Brain pericyte (primary cell): ENCODE measurements at regions not wholly inside any gene's neighbourhood (a gene's known extent, or its start where the extent isn't known, plus 50 kb on each side); places are given as distances from the start of the nearest gene placed in this dataset.
A peak's percentile ranks its signal among the peaks of the same experiment; 100 is the strongest.
"Not testable (repeated sequence)": the region's sequence is repeated elsewhere in the genome, so short reads cannot be mapped to it uniquely, and the experiment has no call there.

Experiments used
- DNase-seq: peaks from one replicate; pipeline ENCODE4 v3.0.0-alpha.2; 2012; ENCODE audit warnings: low read depth, low spot score

GRCh38 chr13:33550885-33551284 is 265.3 kb upstream of the STARD13 start:
- no peak for DNase-seq

- no peak for DNase-seq
Observed at GRCh38 chr13:33554919-33555791, 262.8 kb upstream of the RFC3 start.

DNA sequence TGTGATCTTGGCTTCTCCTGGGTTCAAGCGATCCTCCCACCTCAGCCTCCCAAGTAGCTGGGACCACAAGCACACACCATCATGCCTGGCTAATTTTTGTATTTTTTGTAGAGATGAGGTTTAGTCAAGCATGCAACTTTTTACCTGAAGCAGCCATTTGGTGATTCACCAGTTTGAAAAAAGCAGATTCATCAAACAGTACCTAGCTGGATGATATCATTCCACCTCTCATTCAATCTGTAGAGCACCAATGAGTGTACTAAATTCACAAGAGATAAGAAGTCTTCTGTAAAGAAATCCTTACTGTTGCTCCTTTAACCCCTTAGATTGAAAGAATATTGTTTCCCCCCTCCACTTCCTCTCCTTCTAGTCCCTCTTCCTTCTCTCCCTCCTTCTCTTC is 261.1 kb upstream of the RFC3 start:
- no peak for DNase-seq

GRCh38 chr13:33560726-33561125 is 257.2 kb upstream of the RFC3 start:
- DNase-seq = no peak

DNA sequence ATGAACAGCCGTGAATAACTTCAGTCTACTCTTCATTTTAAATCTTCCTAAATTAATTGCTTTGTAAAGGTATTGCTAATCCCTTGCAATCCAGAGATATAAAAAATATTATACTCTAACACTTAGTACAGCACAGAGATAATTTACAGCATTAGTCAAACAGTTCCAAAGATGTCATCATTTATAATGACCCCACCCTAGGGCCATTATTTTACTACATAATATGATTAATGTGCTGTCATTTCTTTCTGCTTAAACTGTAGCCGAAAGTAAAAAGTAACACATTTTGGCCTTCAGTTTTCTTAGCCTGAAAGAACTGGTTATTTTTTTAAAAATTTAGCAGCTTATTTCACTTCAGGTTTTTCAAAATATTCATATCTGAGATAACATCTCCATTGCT is 256.3 kb upstream of the RFC3 start:
- DNase-seq = no peak

DNA sequence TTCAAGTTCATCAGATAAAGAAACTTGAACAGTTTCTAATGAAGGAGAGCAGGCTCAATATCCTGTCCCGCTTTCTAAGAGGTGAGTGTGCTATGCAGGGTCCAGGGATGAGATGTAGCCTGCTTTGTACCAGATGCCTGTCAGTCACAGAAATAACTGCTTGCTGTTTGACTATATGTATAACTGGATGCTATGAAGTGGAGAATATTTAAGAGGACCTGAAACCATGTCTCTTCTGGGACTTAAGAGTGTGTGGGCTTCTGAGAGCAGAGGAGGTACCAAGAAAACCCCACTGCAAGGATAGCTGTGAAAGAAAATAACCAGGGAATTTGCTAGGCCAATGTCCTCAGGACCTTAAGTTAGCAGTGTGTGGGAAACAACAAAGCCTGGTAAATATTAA is 246.3 kb upstream of the RFC3 start:
- no peak for DNase-seq

GRCh38 chr13:33572322-33572721 is 245.6 kb upstream of the RFC3 start:
- not testable (repeated sequence) for DNase-seq

- no peak for DNase-seq
Observed at GRCh38 chr13:33575378-33575777, 242.6 kb upstream of the RFC3 start.

GRCh38 chr13:33577007-33577406 is 240.9 kb upstream of the RFC3 start:
- no peak for DNase-seq

GRCh38 chr13:33578786-33579185 is 239.2 kb upstream of the RFC3 start:
- DNase-seq = no peak

GRCh38 chr13:33582121-33582520 is 235.8 kb upstream of the RFC3 start:
- no peak for DNase-seq

- no peak for DNase-seq
Observed at GRCh38 chr13:33583398-33583797, 234.6 kb upstream of the RFC3 start.

DNA sequence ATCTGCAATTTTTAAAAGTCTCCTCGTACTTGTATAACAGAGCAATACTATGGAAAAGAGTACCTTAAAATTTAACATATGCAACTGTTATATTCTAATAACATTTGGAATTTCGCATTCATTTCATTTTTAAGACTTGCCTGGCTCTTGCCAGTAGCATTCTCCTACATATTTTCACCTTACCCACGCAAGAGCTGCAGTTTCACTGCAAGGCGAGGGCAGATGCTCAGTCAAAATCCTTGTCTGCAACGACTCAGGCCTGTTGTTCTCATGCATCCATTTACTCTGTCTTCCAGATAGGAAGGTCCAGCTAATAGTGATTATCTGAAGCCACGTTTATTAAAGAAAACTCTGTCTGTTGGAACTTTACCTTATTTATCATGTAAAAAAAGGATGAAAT is 227.0 kb upstream of the RFC3 start:
- DNase-seq = no peak

- no peak for DNase-seq
Observed at GRCh38 chr13:33606692-33607091, 211.3 kb upstream of the RFC3 start.

DNA sequence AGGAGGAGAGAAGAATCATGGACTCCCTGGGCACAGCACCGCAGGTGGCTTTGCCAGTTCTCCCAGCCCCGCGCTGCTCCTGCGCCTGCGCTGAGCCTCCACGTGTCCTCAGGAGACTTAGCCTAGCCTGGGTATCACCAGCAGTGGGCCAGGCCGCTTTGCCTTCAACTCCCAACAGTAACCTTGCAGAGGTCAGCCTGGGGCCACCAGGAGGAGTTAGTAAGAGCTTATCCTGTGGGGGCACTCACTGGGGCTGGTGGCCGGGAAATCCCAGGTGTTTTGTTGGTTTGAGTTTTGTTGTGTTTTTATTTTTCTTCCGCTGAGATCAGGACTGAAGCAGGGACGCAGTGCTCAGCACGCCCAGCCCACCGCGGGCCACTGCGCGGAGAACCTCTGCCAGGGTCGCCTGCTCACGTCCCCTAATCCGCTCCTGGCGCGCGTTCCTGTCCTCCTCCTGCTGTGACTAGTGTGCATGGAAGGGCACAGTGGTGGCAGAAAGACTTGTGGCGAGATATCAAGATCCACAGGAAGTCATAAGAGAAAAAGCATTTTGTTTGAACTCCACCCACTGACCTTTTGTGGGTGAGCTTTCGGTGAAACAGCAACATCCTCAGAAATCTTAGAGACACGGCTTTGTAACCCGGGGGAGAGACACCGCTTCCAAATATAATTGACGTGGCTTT is 207.4 kb upstream of the RFC3 start:
- DNase-seq = no peak

DNA sequence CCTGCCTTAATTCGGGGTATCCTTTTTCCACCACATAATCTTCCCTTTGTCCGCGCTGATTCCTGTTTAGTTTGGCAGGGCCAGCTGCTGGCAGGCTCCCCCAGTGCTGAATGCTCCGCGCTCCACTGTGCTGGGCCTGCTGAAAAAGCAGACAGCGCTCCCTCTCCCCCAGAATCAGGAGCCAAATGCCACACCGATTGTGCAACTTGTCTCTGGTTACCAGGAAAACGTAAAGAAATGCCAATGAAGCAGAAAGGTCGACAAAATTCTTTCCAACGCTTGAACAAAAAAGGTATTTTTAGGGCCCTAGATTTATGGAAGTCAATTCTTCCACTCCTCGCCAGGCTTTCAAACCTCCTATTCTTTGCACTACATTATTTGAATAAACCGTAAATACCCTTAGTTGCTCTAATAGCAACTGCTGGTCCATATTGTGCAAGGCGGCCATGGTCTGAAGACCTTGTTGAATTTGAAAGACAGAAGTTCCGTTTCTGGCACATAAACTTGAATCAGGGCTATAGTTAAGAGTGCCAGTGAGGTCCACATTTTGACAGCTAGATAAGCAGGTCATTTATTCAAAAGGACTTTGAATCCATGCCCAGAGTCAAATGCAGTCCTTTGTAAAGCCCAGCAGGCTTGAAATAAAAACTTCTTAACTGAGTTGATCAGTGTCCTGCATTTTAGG is 206.7 kb upstream of the RFC3 start:
- peak; percentile 22 for DNase-seq

DNA sequence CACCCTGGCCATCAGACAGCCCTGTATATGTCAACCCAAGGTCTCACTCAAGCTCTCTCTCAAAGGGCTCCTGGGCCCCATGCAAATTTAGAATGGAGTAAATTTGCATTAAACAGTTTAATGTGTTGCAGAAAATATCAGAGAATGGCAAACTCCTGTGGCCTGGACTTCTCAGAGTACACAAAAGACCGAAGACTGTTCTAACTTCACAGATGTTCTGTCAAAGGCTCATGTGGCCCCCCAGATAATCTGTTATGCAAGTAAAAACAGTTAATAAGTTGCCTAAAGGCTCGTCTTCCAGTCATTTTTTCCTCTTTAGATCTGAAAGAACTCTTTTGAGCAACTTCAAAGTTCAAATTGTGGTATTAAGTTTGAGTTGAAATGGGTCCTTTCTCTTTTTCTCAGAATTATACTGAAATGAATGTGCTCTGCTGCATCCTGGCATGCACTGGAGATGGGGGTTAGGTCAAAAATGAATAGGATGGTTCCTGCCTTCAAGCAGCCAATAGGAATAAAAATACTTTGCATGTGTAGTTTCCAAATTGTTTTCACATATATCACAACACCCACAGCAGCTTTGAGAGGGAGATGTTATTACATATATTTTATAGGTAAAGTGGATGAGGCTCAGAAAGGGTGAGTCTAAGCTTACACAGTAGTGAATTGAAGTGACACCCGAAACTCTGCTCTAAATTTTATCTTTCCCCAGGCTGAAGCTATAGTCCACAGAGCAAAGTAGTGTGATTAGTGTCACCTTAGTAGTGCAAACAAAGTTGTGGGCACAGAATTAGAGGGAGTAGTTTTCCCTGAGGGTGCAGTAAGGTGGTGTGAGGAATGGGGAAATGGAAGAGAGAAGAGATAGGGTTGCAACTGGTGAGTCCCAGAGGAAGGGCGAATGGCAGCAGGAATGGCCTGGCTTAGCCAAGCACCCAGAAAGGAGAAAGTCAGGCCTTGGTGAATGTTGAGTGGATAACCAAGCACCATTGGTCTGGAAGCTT is 205.0 kb upstream of the RFC3 start:
- DNase-seq = no peak

GRCh38 chr13:33615436-33615835 is 202.5 kb upstream of the RFC3 start:
- DNase-seq = no peak

- no peak for DNase-seq
Observed at GRCh38 chr13:33616130-33616529, 201.8 kb upstream of the RFC3 start.

- no peak for DNase-seq
Observed at GRCh38 chr13:33617055-33617454, 200.9 kb upstream of the RFC3 start.

- DNase-seq = no peak
Observed at GRCh38 chr13:33624253-33624652, 193.7 kb upstream of the RFC3 start.
